Fibroblast of lung (primary cell): ENCODE measurements at regions not wholly inside any gene's neighbourhood (a gene's known extent, or its start where the extent isn't known, plus 50 kb on each side); places are given as distances from the start of the nearest gene placed in this dataset.

Experiments used
- EZH2 ChIP-seq: IDR thresholded peaks from 2 replicates; pipeline ENCODE4 v1.5.1; 2012; ENCODE audit warnings: low read length, control low read depth, mild to moderate bottlenecking; ENCODE audit errors: missing control alignments
- TF ChIP-seq, protein P1 (sequence below), 2 donors: IDR thresholded peaks in 1 of 2; conservative IDR thresholded peaks in 1 of 2; 1 replicate in 1 of 2; 2 replicates in 1 of 2; pipeline ENCODE4 v1.5.1; 2011 to 2012; ENCODE audit warnings: low read length in 2 of 2, control low read depth in 1 of 2, inconsistent platforms in 1 of 2, low read depth in 1 of 2, mild to moderate bottlenecking in 1 of 2

DNA sequence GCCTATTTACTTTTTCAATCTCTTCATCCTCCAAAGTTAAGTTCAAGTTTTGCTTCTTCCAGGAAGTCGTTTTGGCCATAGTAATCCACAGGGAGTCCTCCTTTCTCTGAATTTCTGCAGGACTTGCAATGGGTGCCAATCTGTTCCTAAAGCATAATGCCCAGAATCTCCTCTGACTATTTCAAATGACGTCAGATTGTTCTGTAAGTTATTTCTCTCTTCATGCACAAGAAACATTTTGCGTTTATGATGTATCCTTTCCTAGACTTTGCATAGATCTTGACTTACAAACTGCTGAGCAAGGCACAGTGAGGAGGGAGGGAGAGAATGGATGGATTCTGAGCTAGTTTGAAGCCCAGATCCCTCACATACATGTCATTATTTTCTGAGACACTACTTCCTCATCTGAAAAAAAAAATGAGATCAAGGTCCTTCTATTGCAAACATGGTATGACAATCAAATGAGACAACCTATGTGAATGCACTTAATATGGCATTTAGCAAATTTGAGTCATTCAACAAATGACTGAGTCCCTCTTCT, 103.1 kb downstream of the MEX3B start:
- TF ChIP-seq, protein P1, sequence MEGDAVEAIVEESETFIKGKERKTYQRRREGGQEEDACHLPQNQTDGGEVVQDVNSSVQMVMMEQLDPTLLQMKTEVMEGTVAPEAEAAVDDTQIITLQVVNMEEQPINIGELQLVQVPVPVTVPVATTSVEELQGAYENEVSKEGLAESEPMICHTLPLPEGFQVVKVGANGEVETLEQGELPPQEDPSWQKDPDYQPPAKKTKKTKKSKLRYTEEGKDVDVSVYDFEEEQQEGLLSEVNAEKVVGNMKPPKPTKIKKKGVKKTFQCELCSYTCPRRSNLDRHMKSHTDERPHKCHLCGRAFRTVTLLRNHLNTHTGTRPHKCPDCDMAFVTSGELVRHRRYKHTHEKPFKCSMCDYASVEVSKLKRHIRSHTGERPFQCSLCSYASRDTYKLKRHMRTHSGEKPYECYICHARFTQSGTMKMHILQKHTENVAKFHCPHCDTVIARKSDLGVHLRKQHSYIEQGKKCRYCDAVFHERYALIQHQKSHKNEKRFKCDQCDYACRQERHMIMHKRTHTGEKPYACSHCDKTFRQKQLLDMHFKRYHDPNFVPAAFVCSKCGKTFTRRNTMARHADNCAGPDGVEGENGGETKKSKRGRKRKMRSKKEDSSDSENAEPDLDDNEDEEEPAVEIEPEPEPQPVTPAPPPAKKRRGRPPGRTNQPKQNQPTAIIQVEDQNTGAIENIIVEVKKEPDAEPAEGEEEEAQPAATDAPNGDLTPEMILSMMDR (conservative IDR thresholded peaks at IDR 0.05 in 1 of 2, IDR thresholded peaks at IDR 0.05 in 1 of 2; ENCODE audit: low read depth in 1 of 2, low read length in 2 of 2) = no peak
- no peak for TF ChIP-seq EZH2
